Urothelium cell line (cell line): ENCODE measurements at regions not wholly inside any gene's neighbourhood (a gene's known extent, or its start where the extent isn't known, plus 50 kb on each side); places are given as distances from the start of the nearest gene placed in this dataset.
"Not testable (repeated sequence)": the region's sequence is repeated elsewhere in the genome, so short reads cannot be mapped to it uniquely, and the experiment has no call there.

Experiments
- DNase-seq: peaks from one replicate; pipeline ENCODE4 v3.0.0; 2011; ENCODE audit warnings: low spot score, mixed read lengths
- FAIRE-seq: peaks from 2 replicates; lab custom pipeline; 2011; peaks lifted over from hg19 to GRCh38; lab: Jason Lieb, UNC

DNA sequence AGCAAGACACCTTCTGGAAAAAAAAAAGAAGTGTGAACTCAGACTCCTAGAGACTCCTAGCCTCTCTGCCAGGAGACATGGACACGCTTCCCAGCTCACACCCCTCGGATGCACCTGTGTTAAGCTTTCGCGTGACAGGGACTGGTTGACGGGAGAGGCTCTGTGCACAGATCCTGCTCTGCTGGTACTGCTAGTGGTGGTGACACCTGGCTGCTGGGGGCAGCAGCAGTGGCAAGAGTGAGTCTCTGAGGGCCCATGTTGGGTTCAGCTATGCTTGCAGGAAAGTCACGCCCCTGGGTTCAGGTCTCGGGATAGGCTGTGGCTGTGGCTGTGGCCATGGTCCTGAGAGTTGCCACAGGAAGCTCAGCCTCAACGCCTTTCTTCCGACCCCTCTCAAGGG, 81.1 kb downstream of the XRCC2 start:
- FAIRE-seq: no peak
- no peak for DNase-seq

- no peak for FAIRE-seq
Observed at GRCh38 chr7:152591976-152592375, 84.0 kb downstream of the XRCC2 start.

GRCh38 chr7:152590481-152590880, 85.5 kb downstream of the XRCC2 start:
- DNase-seq (no peak), FAIRE-seq (no peak)

More at GRCh38 chr7:152591976-152592375, 84.0 kb downstream of the XRCC2 start:
- DNase-seq: no peak

DNA sequence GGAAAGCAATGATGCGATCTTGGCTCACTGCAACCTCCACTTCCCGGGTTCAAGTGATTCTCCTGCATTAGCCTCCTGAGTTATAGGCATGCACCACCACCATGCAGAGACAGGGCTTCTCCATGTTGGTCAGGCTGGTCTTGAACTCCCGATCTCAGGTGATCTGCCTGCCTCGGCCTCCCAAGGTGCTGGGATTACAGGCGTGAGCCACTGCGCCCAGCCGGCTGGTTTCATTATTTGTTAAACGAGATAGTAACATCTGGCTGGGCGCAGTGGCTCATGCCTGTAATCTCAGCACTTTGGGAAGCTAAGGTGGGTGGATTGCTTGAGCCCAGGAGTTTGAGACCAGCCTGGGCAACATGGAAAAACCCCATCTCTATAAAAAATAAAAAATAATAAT, 86.1 kb downstream of the XRCC2 start:
- not testable (repeated sequence) for DNase-seq, FAIRE-seq

- no peak for FAIRE-seq
Observed at GRCh38 chr7:152588350-152588749, 87.6 kb downstream of the XRCC2 start.

GRCh38 chr7:152587366-152587765, 88.6 kb downstream of the XRCC2 start:
- no peak for DNase-seq
- FAIRE-seq: no peak

More at GRCh38 chr7:152588350-152588749, 87.6 kb downstream of the XRCC2 start:
- DNase-seq: peak; percentile 4

- no peak for FAIRE-seq
- DNase-seq: no peak
Observed at GRCh38 chr7:152583006-152583405, 92.9 kb downstream of the XRCC2 start.

DNA sequence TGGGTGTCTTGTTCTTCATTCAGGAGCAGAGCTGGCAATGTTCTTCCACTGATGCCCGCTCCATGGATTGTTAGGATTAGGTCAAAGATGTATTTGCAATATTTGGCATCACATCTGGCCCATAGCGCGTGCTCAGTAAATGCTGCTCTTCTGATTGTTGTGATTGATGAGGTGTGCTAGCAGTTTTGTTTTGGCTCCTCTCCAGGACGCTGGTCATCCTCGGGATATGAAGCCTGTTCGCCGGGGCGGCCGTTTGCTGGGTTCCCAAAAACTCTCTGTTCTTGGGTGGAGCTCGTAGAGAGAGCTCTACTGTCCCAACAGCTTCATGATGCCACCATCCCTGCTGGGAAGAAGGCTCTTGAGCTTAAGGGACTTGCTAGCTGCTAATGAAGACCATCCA, 96.9 kb downstream of the XRCC2 start:
- no peak for DNase-seq
- no peak for FAIRE-seq

GRCh38 chr7:152577339-152577738, 98.6 kb downstream of the XRCC2 start:
- no peak for FAIRE-seq
- no peak for DNase-seq

DNA sequence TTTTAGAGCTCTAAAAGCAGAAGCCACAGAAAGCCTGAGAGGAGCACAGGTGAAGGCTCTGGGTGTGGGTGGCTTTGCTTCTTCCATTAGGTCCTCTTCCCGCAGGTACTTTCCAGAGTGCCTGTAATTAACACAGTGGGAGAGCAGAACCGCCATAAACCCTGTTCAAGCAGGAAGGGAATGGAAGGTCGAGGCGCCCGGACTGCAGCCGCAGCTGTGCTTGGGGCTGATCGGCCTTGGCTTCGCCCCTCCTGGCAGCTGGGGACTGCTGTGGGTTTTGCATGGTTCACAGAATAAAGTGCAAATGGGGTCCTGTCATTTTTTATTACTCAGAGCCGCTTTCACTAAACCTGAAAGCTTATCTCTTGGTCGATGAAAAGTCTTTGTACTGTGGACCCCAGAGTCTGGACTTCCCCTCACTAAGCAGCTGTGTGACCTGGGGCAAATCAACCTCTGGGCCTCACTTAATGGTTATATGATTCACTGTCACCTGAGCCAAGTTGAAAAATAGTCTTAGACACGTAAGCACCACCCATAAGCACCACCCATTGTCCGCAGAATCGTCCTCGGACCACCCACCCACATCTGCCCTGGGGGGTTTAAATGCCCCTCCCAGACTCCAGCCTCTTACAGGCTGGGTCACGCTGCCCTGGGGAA, 100.9 kb downstream of the XRCC2 start:
- FAIRE-seq: no peak
- no peak for DNase-seq

GRCh38 chr7:152573186-152573585, 102.8 kb downstream of the XRCC2 start:
- not testable (repeated sequence) for DNase-seq, FAIRE-seq

GRCh38 chr7:152572101-152572500, 103.8 kb downstream of the XRCC2 start:
- DNase-seq: no peak
- no peak for FAIRE-seq

GRCh38 chr7:152571068-152571467, 104.9 kb downstream of the XRCC2 start:
- DNase-seq: no peak

GRCh38 chr7:152568972-152569371, 107.0 kb downstream of the XRCC2 start:
- DNase-seq (no peak), FAIRE-seq (no peak)

More at GRCh38 chr7:152571068-152571467, 104.9 kb downstream of the XRCC2 start:
- no peak for FAIRE-seq

- FAIRE-seq (no peak), DNase-seq (no peak)
Observed at GRCh38 chr7:152565731-152566130, 110.2 kb downstream of the XRCC2 start.

GRCh38 chr7:152564656-152565250, 111.2 kb downstream of the XRCC2 start:
- FAIRE-seq: no peak
- no peak for DNase-seq

DNA sequence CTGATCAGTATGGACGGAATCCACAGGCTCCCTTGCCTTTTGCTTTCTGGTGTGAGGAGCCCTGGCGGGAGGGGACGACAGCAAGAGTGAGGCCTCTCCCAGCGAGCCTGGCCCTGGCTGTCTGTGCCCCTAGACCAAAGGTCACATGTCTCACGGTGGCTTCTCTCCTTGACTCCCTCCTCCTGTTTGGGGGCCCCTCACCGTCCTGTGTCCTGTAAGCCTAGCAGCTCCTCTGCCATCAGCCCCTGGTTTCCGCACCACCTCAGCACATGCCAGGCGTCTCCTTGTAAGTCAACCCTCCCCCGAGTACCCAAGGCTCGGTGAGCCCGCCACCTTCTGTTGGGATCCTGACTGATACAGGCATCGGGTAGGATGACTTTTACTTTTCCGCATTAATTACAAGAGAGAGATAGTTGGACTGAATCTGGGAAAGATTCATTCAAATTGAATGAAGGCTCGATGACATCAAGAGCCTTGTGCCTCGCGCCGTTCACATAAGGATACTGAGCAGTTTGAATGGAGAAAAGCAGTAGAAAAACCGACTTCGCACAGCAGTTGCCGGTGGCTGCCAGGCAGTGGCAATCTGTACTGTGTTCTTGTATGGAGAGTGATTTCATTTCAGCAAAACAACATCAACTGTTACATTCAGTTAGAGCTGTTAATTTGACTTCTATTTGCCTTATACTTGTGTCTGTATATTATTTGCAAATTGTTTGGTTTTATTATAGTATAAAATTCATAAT, 119.8 kb downstream of the XRCC2 start:
- FAIRE-seq: no peak
- DNase-seq: no peak

- FAIRE-seq: no peak
- DNase-seq: no peak
Observed at GRCh38 chr7:152553671-152554317, 118.0 kb upstream of the KMT2C start.

GRCh38 chr7:152551304-152552036, 115.7 kb upstream of the KMT2C start:
- DNase-seq: no peak

GRCh38 chr7:152544971-152545619, 109.3 kb upstream of the KMT2C start:
- FAIRE-seq: no peak
- DNase-seq: no peak

More at GRCh38 chr7:152551304-152552036, 115.7 kb upstream of the KMT2C start:
- no peak for FAIRE-seq
